Endothelial cell of umbilical vein (primary cell): ENCODE measurements at regions not wholly inside any gene's neighbourhood (a gene's known extent, or its start where the extent isn't known, plus 50 kb on each side); places are given as distances from the start of the nearest gene placed in this dataset.

ENCODE experiments used
- BruUV-seq: library from RNA; stranded (reverse); fragments of 400-500 nt; replicated peaks from 2 replicates; lab custom pipeline; 2021; lab: Mats Ljungman, UMichigan
- CTCF ChIA-PET: fragments of 300-600, 350-600 bp; sonication (Branson Sonifier 250); formaldehyde crosslinking; loops from one replicate; lab custom pipeline; 2021; ENCODE audit warnings: antibody characterized with exemption, inconsistent platforms; lab: Charles Lee
- POLR2A ChIA-PET: fragments of 300-600, 350-600 bp; sonication (Branson Sonifier 250); formaldehyde crosslinking; loops from one replicate; lab custom pipeline; 2021; ENCODE audit warnings: antibody characterized with exemption, inconsistent platforms; lab: Charles Lee
- DNase-seq: peaks from one replicate; pipeline ENCODE4 v3.0.0-alpha.2; 2011; ENCODE audit warnings: low read depth, low spot score
- FAIRE-seq: peaks from 2 replicates; lab custom pipeline; 2011; peaks lifted over from hg19 to GRCh38; lab: Jason Lieb, UNC
- H2AFZ ChIP-seq: 2 replicates; pipeline ENCODE4 v1.6.0; 2012; ENCODE audit warnings: low read depth, low read length, control low read depth, inconsistent platforms
- H3K27ac ChIP-seq: 2 replicates; pipeline ENCODE4 v1.5.1; 2011; ENCODE audit warnings: low read depth, mild to moderate bottlenecking, control low read depth, low read length, moderate library complexity; ENCODE audit not compliant: insufficient read depth
- H3K27me3 ChIP-seq, 2 experiments: 2 replicates each; pipeline versions ENCODE4 v1.6.0 to v1.6.1; 2011; ENCODE audit warnings: low read length in 2 of 2, mixed read lengths in 1 of 2; ENCODE audit not compliant: control insufficient read depth in 2 of 2, insufficient read depth in 2 of 2
- H3K36me3 ChIP-seq, 2 experiments: 2 replicates in 1 of 2; 3 replicates in 1 of 2; pipeline ENCODE4 v1.5.1; 2011; ENCODE audit warnings: low read length in 2 of 2, mild to moderate bottlenecking in 1 of 2, moderate library complexity in 1 of 2; ENCODE audit not compliant: control insufficient read depth in 2 of 2, insufficient read depth in 2 of 2; ENCODE audit errors: extremely low read depth in 1 of 2
- H3K4me1 ChIP-seq: 3 replicates; pipeline ENCODE4 v1.5.1; 2011; ENCODE audit warnings: mild to moderate bottlenecking, low read length; ENCODE audit not compliant: control insufficient read depth, insufficient read depth; ENCODE audit errors: extremely low read depth
- H3K4me2 ChIP-seq: 2 replicates; pipeline ENCODE4 v1.6.1; 2011; ENCODE audit warnings: low read length, control low read depth, mixed read lengths; ENCODE audit not compliant: insufficient read depth
- H3K4me3 ChIP-seq, 3 experiments: fragments of 200-600 bp in 1 of 3; sonication (generic), shearing (Covaris generic) in 1 of 3; replicated peaks in 1 of 3; 2 replicates each; pipeline ENCODE4 v1.5.1; 2011 to 2016; ENCODE audit warnings: control low read depth in 3 of 3, low read length in 3 of 3, mild to moderate bottlenecking in 2 of 3, inconsistent platforms in 1 of 3, low read depth in 1 of 3, moderate library complexity in 1 of 3; ENCODE audit not compliant: insufficient read depth in 1 of 3
- H3K79me2 ChIP-seq: 2 replicates; pipeline ENCODE4 v1.6.0; 2012; ENCODE audit warnings: low read length, inconsistent platforms; ENCODE audit not compliant: control insufficient read depth, insufficient read depth
- H3K9ac ChIP-seq: replicated peaks from 2 replicates; pipeline ENCODE3; 2011; ENCODE audit warnings: low read length, control low read depth; ENCODE audit not compliant: insufficient read depth; ENCODE audit errors: extremely low read depth
- H3K9me1 ChIP-seq: replicated peaks from 3 replicates; pipeline ENCODE4 v1.6.0; 2011; ENCODE audit warnings: mild to moderate bottlenecking, low read length; ENCODE audit not compliant: control insufficient read depth, insufficient read depth; ENCODE audit errors: extremely low read depth
- H3K9me3 ChIP-seq: replicated peaks from 2 replicates; pipeline ENCODE4 v1.5.1; 2012; ENCODE audit warnings: low read length, inconsistent platforms; ENCODE audit not compliant: control insufficient read depth, insufficient read depth
- H4K20me1 ChIP-seq: replicated peaks from 2 replicates; pipeline ENCODE3; 2011; ENCODE audit warnings: mild to moderate bottlenecking, low read length; ENCODE audit not compliant: control insufficient read depth, insufficient read depth; ENCODE audit errors: extremely low read depth
- EZH2 ChIP-seq: IDR thresholded peaks from 2 replicates; pipeline ENCODE4 v1.6.1; 2012; ENCODE audit warnings: borderline replicate concordance, low read depth, mild to moderate bottlenecking, moderate library complexity, low read length, inconsistent platforms; ENCODE audit not compliant: severe bottlenecking
- FOS ChIP-seq: IDR thresholded peaks from 2 replicates; pipeline ENCODE4 v1.6.1; 2011; ENCODE audit warnings: mild to moderate bottlenecking, low read length, moderate library complexity, borderline replicate concordance; ENCODE audit not compliant: insufficient read depth
- GATA2 ChIP-seq: IDR thresholded peaks from 2 replicates; pipeline ENCODE4 v1.7.0; 2011; ENCODE audit warnings: low read depth, mild to moderate bottlenecking, moderate library complexity, mixed read lengths, low read length; ENCODE audit not compliant: insufficient read length, insufficient read depth
- JUN ChIP-seq: IDR thresholded peaks from 2 replicates; pipeline ENCODE4 v1.6.1; 2011; ENCODE audit warnings: borderline replicate concordance, low read depth; ENCODE audit not compliant: insufficient read length, insufficient read depth
- MYC ChIP-seq: IDR thresholded peaks from one replicate; pipeline ENCODE4 v1.6.1; 2011; ENCODE audit warnings: mild to moderate bottlenecking, low read depth, low read length
- POLR2A ChIP-seq: IDR thresholded peaks from 2 replicates; pipeline ENCODE4 v1.6.1; 2012; ENCODE audit warnings: low read depth, mild to moderate bottlenecking, control low read depth, low read length
- POLR2AphosphoS5 ChIP-seq: IDR thresholded peaks from 2 replicates; pipeline ENCODE4 v1.6.1; 2012; ENCODE audit warnings: low read depth, mild to moderate bottlenecking, control low read depth, low read length, moderate library complexity; ENCODE audit not compliant: insufficient read depth
- dilution Hi-C: fragments of 300-500 bp; cut with MboI; formaldehyde crosslinking; loops from one replicate; pipeline ENCODE4 v1.15.0; 2019; ENCODE audit warnings: low sequenced_read_pairs; ENCODE audit not compliant: extremely low pct_ligation_motif_present
- intact Hi-C: fragments of 100-400 bp; cut with micrococcal nuclease; formaldehyde crosslinking; loops from one replicate; pipeline ENCODE4 v1.10.0; 2022
- TF ChIP-seq, protein P1 (sequence below), 2 donors: IDR thresholded peaks; 1 replicate in 1 of 2; 2 replicates in 1 of 2; pipeline ENCODE4 v1.5.1; 2011; ENCODE audit warnings: low read length in 2 of 2, mild to moderate bottlenecking in 2 of 2, moderate library complexity in 2 of 2, control low read depth in 1 of 2, inconsistent platforms in 1 of 2, low read depth in 1 of 2; ENCODE audit not compliant: insufficient read depth in 1 of 2; ENCODE audit errors: extremely low read depth in 1 of 2
- TF ChIP-seq, protein P2 (sequence below): IDR thresholded peaks from 2 replicates; pipeline ENCODE4 v1.6.1; 2011; ENCODE audit not compliant: insufficient read depth, insufficient read length

DNA sequence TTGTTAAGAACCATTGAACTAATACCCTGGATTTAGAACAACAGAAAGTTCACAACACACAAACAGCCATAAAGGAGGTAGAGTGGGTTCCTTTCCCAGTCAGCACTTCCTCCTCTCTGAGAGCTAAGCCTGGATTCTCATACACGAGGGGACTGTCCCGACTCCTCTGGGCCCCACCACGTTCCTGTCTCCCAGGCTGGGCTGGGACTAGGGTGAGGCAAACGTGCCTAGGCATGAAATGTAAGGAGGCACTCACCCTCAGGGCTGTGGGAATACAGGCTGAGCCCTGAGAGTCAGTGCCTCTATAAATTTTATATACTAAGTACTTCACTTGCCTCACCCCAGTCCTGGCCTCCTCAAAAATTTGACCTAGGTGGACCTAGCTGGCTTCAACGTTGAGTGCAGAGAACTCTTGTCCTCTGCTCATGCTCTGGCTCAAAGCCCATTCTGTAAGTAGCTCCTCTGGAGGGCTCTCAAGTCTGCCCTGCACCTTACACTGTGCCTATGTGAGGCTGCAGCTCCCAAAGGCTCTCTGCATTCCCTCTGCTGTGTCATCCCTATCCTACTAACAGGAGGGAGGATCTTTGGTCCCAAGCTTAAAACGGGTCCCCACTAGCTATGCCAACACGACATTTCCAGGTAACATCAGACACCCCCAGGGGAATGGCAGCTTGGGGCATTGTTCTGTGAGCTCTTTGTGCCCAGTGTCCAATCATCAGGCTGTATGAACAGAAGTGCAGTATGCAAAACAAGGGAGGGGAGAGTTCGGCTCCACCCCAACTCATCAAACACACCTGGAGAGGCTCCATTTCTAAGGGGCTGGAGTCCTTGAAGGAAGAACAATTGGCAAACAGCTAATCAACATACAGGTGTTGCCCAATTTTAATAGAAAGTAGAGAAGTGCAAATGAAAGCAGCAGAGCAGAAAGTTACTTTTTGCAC is 233.2 kb downstream of the RPLP1 start:
- Histone ChIP-seq H3K4me3 (no peak overlapping the region), H4K20me1 (no peaks in the 10 kb centered on the region), H3K9me1 (no peaks in the 10 kb centered on the region), H3K27me3 (no peaks in the 10 kb centered on the region), H3K79me2 (no peaks in the 10 kb centered on the region), H3K4me1 (no peaks in the 10 kb centered on the region), H3K36me3 (no peaks in the 10 kb centered on the region), H2AFZ (no peak overlapping the region), H3K9ac (no peak overlapping the region), H3K27ac (no peak overlapping the region), H3K4me2 (no peak overlapping the region), H3K9me3 (no peaks in the 10 kb centered on the region)
- intact Hi-C loops (no loop called here), dilution Hi-C loops (no loop called here)
- CTCF ChIA-PET: no interaction called here
- BruUV-seq: no TSS peak
- FAIRE-seq (no peak), DNase-seq (no peak)
- POLR2A ChIA-PET: no interaction called here
- TF ChIP-seq FOS (no peak), JUN (no peak), GATA2 (no peak), MYC (no peak), EZH2 (no peak), POLR2A (no peak), POLR2AphosphoS5 (no peak)
- TF ChIP-seq, protein P1, sequence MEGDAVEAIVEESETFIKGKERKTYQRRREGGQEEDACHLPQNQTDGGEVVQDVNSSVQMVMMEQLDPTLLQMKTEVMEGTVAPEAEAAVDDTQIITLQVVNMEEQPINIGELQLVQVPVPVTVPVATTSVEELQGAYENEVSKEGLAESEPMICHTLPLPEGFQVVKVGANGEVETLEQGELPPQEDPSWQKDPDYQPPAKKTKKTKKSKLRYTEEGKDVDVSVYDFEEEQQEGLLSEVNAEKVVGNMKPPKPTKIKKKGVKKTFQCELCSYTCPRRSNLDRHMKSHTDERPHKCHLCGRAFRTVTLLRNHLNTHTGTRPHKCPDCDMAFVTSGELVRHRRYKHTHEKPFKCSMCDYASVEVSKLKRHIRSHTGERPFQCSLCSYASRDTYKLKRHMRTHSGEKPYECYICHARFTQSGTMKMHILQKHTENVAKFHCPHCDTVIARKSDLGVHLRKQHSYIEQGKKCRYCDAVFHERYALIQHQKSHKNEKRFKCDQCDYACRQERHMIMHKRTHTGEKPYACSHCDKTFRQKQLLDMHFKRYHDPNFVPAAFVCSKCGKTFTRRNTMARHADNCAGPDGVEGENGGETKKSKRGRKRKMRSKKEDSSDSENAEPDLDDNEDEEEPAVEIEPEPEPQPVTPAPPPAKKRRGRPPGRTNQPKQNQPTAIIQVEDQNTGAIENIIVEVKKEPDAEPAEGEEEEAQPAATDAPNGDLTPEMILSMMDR (IDR thresholded peaks at IDR 0.05; ENCODE audit: extremely low read depth in 1 of 2, insufficient read depth in 1 of 2, low read depth in 1 of 2, low read length in 2 of 2): no peak
- TF ChIP-seq, protein P2, sequence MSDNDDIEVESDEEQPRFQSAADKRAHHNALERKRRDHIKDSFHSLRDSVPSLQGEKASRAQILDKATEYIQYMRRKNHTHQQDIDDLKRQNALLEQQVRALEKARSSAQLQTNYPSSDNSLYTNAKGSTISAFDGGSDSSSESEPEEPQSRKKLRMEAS: no peak
